HepG2 (cell line): ENCODE measurements at regions not wholly inside any gene's neighbourhood (a gene's known extent, or its start where the extent isn't known, plus 50 kb on each side); places are given as distances from the start of the nearest gene placed in this dataset.

Source experiments
- ATAC-seq: fragments of 200-7000 bp; cut with Tn5 transposase; 3 replicates; pipeline ENCODE4 v1.9.1; 2020; ENCODE audit warnings: mild to moderate bottlenecking, moderate library complexity
- BruUV-seq: library from RNA; stranded (reverse); fragments of 400-500 nt; replicated peaks from 2 replicates; lab custom pipeline; 2021; lab: Mats Ljungman, UMichigan
- CTCF ChIA-PET: fragments of 300-600 bp; formaldehyde crosslinking; extraction: SDS; loops from one replicate; lab custom pipeline; 2021; ENCODE audit warnings: low total read pairs, inconsistent platforms, low intra/inter-chr PET ratio; lab: Yijun Ruan, JAX
- POLR2A ChIA-PET: fragments of 350-600 bp; sonication (Branson Sonifier 250); formaldehyde crosslinking; loops from one replicate; lab custom pipeline; 2020; ENCODE audit warnings: antibody characterized with exemption, inconsistent platforms; lab: Yijun Ruan, JAX
- DNase-seq: peaks from one replicate; pipeline ENCODE4 v3.0.0-alpha.2; 2015; ENCODE audit warnings: low spot score
- FAIRE-seq: peaks from 3 replicates; lab custom pipeline; 2011; peaks lifted over from hg19 to GRCh38; lab: Jason Lieb, UNC
- H2AFZ ChIP-seq: one replicate; pipeline ENCODE4 v1.6.1; 2011; ENCODE audit warnings: low read length, inconsistent platforms
- H3K27ac ChIP-seq: fragments of 300-600 bp; 3 replicates; pipeline ENCODE4 v1.8.0; 2011; ENCODE audit warnings: mixed run types, mild to moderate bottlenecking, mixed read lengths, low read length, inconsistent platforms; ENCODE audit not compliant: insufficient read depth; ENCODE audit errors: extremely low read length
- H3K27me3 ChIP-seq, 2 experiments: fragments of 200-600 bp in 1 of 2; 2 replicates in 1 of 2; 3 replicates in 1 of 2; pipeline versions ENCODE4 v1.6.0 to v1.8.0; 2011; ENCODE audit warnings: low read length in 2 of 2, mild to moderate bottlenecking in 2 of 2, moderate library complexity in 2 of 2, inconsistent platforms in 1 of 2; ENCODE audit not compliant: insufficient read depth in 2 of 2, control insufficient read depth in 1 of 2
- H3K36me3 ChIP-seq, 2 experiments: fragments of 200-600 bp in 1 of 2; replicated peaks in 1 of 2; 2 replicates in 1 of 2; 3 replicates in 1 of 2; pipeline versions ENCODE4 v1.5.1 to v1.8.0; 2011; ENCODE audit warnings: low read length in 2 of 2, inconsistent platforms in 1 of 2; ENCODE audit not compliant: insufficient read depth in 2 of 2, control insufficient read depth in 1 of 2
- H3K4me1 ChIP-seq: 2 replicates; pipeline ENCODE4 v1.5.1; 2012; ENCODE audit warnings: low read length, inconsistent platforms; ENCODE audit not compliant: insufficient read depth
- H3K4me2 ChIP-seq: 2 replicates; pipeline ENCODE4 v1.6.0; 2011; ENCODE audit warnings: low read depth, low read length, inconsistent platforms
- H3K4me3 ChIP-seq, 3 experiments: fragments of 200-600 bp in 1 of 3; sonication (generic), shearing (Covaris generic) in 1 of 3; replicated peaks in 1 of 3; 2 replicates each; pipeline ENCODE4 v1.5.1; 2011 to 2016; ENCODE audit warnings: low read length in 3 of 3, inconsistent platforms in 2 of 3, low read depth in 2 of 3, mild to moderate bottlenecking in 2 of 3, control low read depth in 1 of 3, mixed read lengths in 1 of 3; ENCODE audit not compliant: insufficient read depth in 1 of 3
- H3K79me2 ChIP-seq: one replicate; pipeline ENCODE4 v1.6.1; 2011; ENCODE audit warnings: low read length, inconsistent platforms; ENCODE audit not compliant: insufficient read depth
- H3K9ac ChIP-seq: 2 replicates; pipeline ENCODE4 v1.6.0; 2011; ENCODE audit warnings: mild to moderate bottlenecking, low read depth, low read length, inconsistent platforms; ENCODE audit not compliant: insufficient read depth
- H3K9me3 ChIP-seq: 2 replicates; pipeline ENCODE4 v1.5.1; 2012; ENCODE audit warnings: mild to moderate bottlenecking, low read length
- H4K20me1 ChIP-seq: 2 replicates; pipeline ENCODE4 v1.6.0; 2011; ENCODE audit warnings: inconsistent platforms, mild to moderate bottlenecking, low read length, moderate library complexity; ENCODE audit not compliant: insufficient read depth
- CEBPG ChIP-seq: IDR thresholded peaks from 2 replicates; pipeline ENCODE4 v1.6.1; 2016
- CENPX ChIP-seq: sonication (generic); formaldehyde crosslinking; IDR thresholded peaks from 2 replicates; pipeline ENCODE4 v1.9.0; 2021; ENCODE audit warnings: mild to moderate bottlenecking, missing genetic modification reagents, moderate library complexity
- ELF3 ChIP-seq: IDR thresholded peaks from 2 replicates; pipeline ENCODE4 v1.6.1; 2016; ENCODE audit warnings: missing genetic modification reagents, missing compliant biosample characterization
- FLYWCH1 ChIP-seq: sonication (generic); formaldehyde crosslinking; IDR thresholded peaks from 2 replicates; pipeline ENCODE4 v1.8.1; 2023; ENCODE audit warnings: mild to moderate bottlenecking, missing genetic modification reagents
- FOXM1 ChIP-seq: sonication (generic); formaldehyde crosslinking; IDR thresholded peaks from 2 replicates; pipeline ENCODE4 v1.5.0; 2020; ENCODE audit warnings: missing genetic modification reagents
- MED8 ChIP-seq: sonication (generic); formaldehyde crosslinking; IDR thresholded peaks from 2 replicates; pipeline ENCODE4 v1.8.1; 2023; ENCODE audit warnings: mild to moderate bottlenecking, missing genetic modification reagents; ENCODE audit not compliant: insufficient replicate concordance
- RARA ChIP-seq: IDR thresholded peaks from 2 replicates; pipeline ENCODE4 v1.6.1; 2016; ENCODE audit warnings: missing genetic modification reagents, missing compliant biosample characterization
- SP2 ChIP-seq: sonication (generic); formaldehyde crosslinking; IDR thresholded peaks from 2 replicates; pipeline ENCODE4 v1.5.1; 2020; ENCODE audit warnings: mild to moderate bottlenecking, missing genetic modification reagents
- ZBTB46 ChIP-seq: sonication (generic); formaldehyde crosslinking; IDR thresholded peaks from 2 replicates; pipeline ENCODE4 v1.4.0; 2020; ENCODE audit warnings: mild to moderate bottlenecking, missing genetic modification reagents, borderline replicate concordance
- ZBTB7B ChIP-seq: sonication (generic); formaldehyde crosslinking; IDR thresholded peaks from 2 replicates; pipeline ENCODE4 v1.4.0; 2020; ENCODE audit warnings: missing genetic modification reagents
- ZNF225 ChIP-seq: sonication (generic); formaldehyde crosslinking; IDR thresholded peaks from 2 replicates; pipeline ENCODE4 v1.4.0; 2020; ENCODE audit warnings: mild to moderate bottlenecking, missing genetic modification reagents
- ZNF672 ChIP-seq: sonication (generic); formaldehyde crosslinking; IDR thresholded peaks from 2 replicates; pipeline ENCODE4 v1.8.1; 2022; ENCODE audit warnings: missing genetic modification reagents
- ZNF784 ChIP-seq: sonication (generic); formaldehyde crosslinking; IDR thresholded peaks from 2 replicates; pipeline ENCODE4 v1.5.1; 2020; ENCODE audit warnings: missing genetic modification reagents, mild to moderate bottlenecking, borderline replicate concordance
- ZNF891 ChIP-seq: sonication (generic); formaldehyde crosslinking; IDR thresholded peaks from 2 replicates; pipeline ENCODE4 v1.5.0; 2020; ENCODE audit warnings: mild to moderate bottlenecking, missing genetic modification reagents
- WGBS: methylation state at CpG from one replicate; pipeline ENCODE4 v1.1.6; 2017; ENCODE audit warnings: low lambda C conversion rate; 5-methylcytosine and 5-hydroxymethylcytosine counted together
- in situ Hi-C: cut with HindIII; loops from 2 replicates; pipeline ENCODE4 v1.10.0; 2017; ENCODE audit warnings: low pct_unique_long_range_greater_than_20kb; ENCODE audit not compliant: extremely low pct_ligation_motif_present
- intact Hi-C: fragments of 100-400 bp; cut with micrococcal nuclease; formaldehyde crosslinking; loops from one replicate; pipeline ENCODE4 v1.10.0; 2022; ENCODE audit not compliant: unreplicated experiment
- TF ChIP-seq, protein P1 (sequence below): sonication (generic); formaldehyde crosslinking; IDR thresholded peaks from 2 replicates; pipeline ENCODE4 v1.4.0; 2020; ENCODE audit warnings: low read depth, missing genetic modification reagents

DNA sequence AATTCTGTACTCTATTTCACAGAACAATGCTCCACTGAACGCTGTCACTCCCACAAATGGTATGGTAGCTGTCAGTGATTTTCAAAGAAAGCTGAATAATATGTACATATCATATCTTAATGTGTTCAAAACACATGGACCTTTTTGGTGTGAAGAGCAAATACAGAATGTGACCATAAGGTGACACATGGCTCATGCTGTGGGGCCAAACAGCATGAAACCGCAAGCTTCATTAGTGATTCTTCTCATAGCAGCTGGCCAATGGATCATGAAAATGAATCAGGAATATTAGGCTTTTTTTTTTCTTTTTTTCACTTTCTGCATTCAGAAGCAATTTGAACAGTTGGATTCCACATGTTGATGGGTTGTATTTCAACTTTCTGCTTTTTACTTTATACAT is 54.9 kb upstream of the CDH9 start:
- DNase-seq (no peak), FAIRE-seq (no peak), ATAC-seq (no peak)
- no peaks in the 10 kb centered on the region for H3K79me2 ChIP-seq
- no peaks in the 10 kb centered on the region for H3K9me3 ChIP-seq
- H4K20me1 ChIP-seq = no peaks in the 10 kb centered on the region
- ChIA-PET POLR2A (no interaction called here), CTCF (no interaction called here)
- no peak overlapping the region for H3K27ac ChIP-seq
- no peak overlapping the region for H3K9ac ChIP-seq
- no peak overlapping the region for H3K4me3 ChIP-seq
- no peaks in the 10 kb centered on the region for H3K36me3 ChIP-seq
- no TSS peak for BruUV-seq
- TF ChIP-seq FOXM1 (CRISPR knock-in tag) (no peak), CENPX (CRISPR knock-in tag) (no peak)
- no peaks in the 10 kb centered on the region for H3K4me1 ChIP-seq
- no peaks in the 10 kb centered on the region for H3K27me3 ChIP-seq
- intact Hi-C loops (no loop called here), in situ Hi-C loops (no loop called here)
- H3K4me2 ChIP-seq = no peak overlapping the region
- H2AFZ ChIP-seq = no peak overlapping the region
- 7% methylated on average over 2 of the region's 2 CpGs for WGBS

GRCh38 chr5:27091858-27092257 is 53.5 kb upstream of the CDH9 start:
- Histone ChIP-seq H3K4me3 (no peak overlapping the region), H4K20me1 (no peaks in the 10 kb centered on the region), H3K9ac (no peak overlapping the region), H3K27ac (no peak overlapping the region), H3K79me2 (no peaks in the 10 kb centered on the region), H3K4me2 (no peak overlapping the region), H3K27me3 (no peaks in the 10 kb centered on the region), H3K4me1 (no peaks in the 10 kb centered on the region), H3K9me3 (no peaks in the 10 kb centered on the region), H3K36me3 (no peaks in the 10 kb centered on the region), H2AFZ (no peak overlapping the region)
- in situ Hi-C loops = no loop called here
- ATAC-seq (no peak), DNase-seq (no peak), FAIRE-seq (no peak)
- BruUV-seq = no TSS peak
- TF ChIP-seq CEBPG (CRISPR knock-in tag) (no peak), ZBTB7B (CRISPR knock-in tag) (no peak), RARA (CRISPR knock-in tag) (no peak), ZNF891 (CRISPR knock-in tag) (no peak), ZNF225 (no peak), MED8 (CRISPR knock-in tag) (no peak), FLYWCH1 (CRISPR knock-in tag) (no peak), ZNF784 (CRISPR knock-in tag) (no peak), ZBTB46 (no peak), ELF3 (no peak), SP2 (no peak), ZNF672 (CRISPR knock-in tag) (no peak)
- TF ChIP-seq, protein P1, sequence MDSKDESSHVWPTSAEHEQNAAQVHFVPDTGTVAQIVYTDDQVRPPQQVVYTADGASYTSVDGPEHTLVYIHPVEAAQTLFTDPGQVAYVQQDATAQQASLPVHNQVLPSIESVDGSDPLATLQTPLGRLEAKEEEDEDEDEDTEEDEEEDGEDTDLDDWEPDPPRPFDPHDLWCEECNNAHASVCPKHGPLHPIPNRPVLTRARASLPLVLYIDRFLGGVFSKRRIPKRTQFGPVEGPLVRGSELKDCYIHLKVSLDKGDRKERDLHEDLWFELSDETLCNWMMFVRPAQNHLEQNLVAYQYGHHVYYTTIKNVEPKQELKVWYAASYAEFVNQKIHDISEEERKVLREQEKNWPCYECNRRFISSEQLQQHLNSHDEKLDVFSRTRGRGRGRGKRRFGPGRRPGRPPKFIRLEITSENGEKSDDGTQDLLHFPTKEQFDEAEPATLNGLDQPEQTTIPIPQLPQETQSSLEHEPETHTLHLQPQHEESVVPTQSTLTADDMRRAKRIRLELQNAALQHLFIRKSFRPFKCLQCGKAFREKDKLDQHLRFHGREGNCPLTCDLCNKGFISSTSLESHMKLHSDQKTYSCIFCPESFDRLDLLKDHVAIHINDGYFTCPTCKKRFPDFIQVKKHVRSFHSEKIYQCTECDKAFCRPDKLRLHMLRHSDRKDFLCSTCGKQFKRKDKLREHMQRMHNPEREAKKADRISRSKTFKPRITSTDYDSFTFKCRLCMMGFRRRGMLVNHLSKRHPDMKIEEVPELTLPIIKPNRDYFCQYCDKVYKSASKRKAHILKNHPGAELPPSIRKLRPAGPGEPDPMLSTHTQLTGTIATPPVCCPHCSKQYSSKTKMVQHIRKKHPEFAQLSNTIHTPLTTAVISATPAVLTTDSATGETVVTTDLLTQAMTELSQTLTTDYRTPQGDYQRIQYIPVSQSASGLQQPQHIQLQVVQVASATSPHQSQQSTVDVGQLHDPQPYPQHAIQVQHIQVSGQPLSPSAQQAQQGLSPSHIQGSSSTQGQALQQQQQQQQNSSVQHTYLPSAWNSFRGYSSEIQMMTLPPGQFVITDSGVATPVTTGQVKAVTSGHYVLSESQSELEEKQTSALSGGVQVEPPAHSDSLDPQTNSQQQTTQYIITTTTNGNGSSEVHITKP = no peak
- 0% methylated on average over 1 of the region's 1 CpG for WGBS
- ChIA-PET CTCF (no interaction called here), POLR2A (no interaction called here)
- intact Hi-C loops = no loop called here
